GM18508 (cell line): ENCODE measurements at regions not wholly inside any gene's neighbourhood (a gene's known extent, or its start where the extent isn't known, plus 50 kb on each side); places are given as distances from the start of the nearest gene placed in this dataset.
"Not testable (repeated sequence)": the region's sequence is repeated elsewhere in the genome, so short reads cannot be mapped to it uniquely, and the experiment has no call there.

Source experiments
- ATAC-seq: cut with Tn5 transposase; IDR thresholded peaks from one replicate; pipeline ENCODE4 v1.9.1; 2021; ENCODE audit warnings: moderate number of reproducible peaks; ENCODE audit not compliant: insufficient read depth, unreplicated experiment

- no peak for ATAC-seq
These were observed 560.0 kb downstream of the INSC start for GRCh38 chr11:15674756-15675155.

DNA sequence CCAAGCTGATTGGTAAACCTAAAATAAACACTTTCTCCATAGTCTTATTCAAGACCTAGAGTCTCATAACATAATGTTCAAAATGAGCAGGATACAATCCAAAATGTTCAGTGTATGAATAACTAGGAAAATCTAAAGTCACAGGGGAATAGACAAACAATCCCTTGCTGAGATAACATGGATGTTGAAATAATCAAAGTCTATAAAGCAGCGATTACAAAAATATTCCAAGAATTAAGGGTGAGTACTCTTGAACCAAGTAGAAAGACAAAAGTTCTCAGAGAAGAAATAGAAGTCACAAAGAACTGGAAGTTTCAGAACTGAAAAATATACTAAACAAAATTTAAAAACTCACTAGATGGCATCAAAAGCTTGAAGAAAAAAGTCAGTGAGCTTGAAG lies 561.0 kb downstream of the INSC start:
- ATAC-seq = no peak

- ATAC-seq = no peak
These were observed 562.5 kb downstream of the INSC start for GRCh38 chr11:15677181-15677580.

DNA sequence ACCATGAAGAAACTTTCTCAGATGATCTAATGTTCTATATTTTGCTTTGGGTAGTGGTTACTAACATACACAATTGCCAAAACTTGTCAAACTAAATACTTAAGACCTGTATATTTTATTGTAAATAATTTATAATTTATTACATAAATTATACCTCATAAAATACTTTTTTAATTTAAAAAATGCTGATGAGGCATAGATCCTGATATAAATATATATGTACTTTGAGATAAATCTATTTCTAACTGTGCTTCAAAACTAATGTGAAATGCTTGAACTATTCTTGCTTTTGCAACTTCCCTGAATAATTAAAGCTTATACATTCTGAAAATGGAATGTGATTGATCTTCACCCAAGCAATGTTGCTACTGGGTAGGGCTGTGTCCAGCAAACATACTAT lies 568.8 kb downstream of the INSC start:
- ATAC-seq = no peak

DNA sequence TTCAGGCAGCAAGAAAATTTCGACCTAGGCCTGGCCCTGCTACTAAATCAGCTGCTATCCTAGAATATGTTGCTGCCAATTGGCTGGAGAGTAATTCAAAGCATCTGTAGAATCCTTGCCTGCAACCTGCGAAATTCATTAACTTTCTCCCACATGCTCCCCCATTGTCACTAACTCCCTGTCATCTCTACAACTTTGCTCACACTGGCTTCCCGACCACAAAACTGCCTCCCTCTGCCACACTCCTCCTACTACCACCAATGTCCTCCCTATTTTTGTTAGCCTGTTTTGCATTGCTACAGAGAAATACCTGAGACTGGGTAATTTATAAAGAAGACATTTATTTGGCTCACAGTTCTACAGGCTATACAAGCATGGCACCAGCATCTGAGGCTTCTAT lies 570.6 kb downstream of the INSC start:
- no peak for ATAC-seq

DNA sequence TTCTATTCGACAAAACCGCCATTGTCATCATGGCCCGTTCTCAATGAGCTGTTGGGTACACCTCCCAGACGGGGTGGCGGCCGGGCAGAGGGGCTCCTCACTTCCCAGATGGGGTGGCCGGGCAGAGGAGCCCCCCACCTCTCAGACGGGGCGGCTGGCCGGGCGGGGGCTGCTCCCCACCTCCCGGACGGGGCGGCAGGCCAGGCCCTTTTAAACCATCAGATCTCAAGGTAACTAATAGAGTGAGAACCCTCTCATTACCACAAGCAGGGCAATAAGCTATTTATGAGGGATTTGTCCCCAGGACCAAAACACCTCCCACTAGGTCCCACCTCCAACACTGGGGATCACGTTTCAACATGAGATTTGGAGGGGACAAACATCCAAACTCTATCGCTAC lies 571.5 kb downstream of the INSC start:
- not testable (repeated sequence) for ATAC-seq

- no peak for ATAC-seq
These were observed 572.6 kb downstream of the INSC start for GRCh38 chr11:15687342-15687741.

DNA sequence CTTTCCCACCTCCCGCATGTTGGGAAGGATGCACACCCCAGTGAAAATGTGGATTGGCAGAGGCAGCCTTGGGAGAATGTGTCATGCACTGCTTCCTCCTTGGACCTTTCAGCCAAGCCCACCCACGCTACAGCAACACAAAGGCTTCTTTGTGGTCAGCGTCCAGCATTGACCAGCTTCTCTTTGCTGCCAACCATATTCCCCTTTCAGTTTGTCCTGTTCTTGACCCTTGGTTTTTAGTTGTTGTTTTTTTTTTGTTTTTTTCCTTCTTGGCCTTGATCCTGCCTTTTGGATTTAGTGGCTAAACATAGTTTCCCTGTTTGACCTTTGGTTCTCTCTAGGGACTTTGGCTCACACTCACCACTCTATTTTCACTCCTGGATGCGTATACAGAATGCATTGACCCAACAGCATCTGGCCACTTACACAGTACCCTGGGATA lies 573.6 kb downstream of the INSC start:
- no peak for ATAC-seq

DNA sequence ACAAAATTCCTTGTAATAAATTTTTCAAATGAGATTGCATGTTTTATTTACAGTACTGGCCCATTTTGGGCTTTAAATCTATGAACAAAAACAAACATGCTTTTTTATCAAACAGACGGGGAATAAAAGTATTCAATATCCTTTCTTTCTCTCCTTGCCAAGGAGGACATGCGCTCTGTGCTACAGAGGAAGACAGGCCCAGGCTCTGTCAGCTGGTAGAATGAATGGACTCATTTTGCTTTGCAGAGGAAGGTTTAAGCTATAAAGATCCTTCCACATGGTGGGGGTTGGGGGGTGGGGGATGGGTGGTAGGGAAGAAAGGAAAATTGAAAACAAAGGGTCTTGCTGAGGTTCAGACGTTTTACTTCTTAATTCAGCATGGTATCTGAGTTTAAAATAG lies 575.6 kb downstream of the INSC start:
- no peak for ATAC-seq

DNA sequence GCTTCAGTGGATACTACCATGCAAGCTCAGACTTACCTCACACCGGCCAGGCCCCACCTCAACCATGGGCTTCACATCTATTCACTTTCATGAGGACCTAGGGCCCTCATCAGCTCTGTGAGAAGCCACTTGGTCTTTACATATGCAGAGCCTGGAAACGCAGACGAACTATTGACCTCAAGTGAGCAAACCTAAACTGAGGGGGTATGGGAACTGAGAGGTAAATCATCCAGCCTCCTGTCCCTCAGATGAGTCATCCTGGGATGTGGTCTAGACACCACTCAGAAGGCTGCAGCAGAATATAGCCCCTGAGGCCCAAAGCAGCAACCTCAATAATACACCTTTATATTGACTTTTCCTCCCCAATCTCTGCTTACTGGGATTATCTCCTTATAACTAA lies 578.0 kb downstream of the INSC start:
- ATAC-seq = peak; percentile 89

DNA sequence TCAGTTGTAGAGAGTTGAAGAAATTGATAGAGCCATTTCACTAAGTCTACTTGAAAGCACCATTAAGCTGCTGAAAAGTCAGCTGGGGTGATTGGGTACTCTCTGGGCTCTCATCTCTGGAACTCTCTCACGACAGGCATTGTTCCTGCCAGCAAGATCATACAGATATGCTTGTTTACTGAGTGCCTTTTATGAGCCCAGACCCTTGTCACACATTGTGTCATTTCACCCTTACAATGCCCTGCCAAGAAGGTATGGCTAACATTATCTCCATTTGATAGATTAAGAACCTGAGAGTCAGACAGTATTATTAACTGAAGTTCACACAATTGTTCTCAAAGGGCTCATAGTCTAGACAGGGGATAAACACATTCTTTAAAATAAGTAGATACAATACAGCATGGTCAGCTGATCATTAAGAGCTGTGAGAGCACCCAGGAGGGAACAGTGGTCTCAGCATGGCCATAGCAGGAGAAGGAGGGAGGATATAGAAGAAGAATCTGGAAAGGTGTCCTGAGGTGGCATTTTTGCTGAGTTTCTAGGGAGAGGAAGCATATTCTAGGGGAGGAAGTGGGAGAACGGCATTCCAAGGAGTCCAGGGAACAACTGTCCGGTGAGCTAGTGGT lies 580.5 kb downstream of the INSC start:
- no peak for ATAC-seq

- ATAC-seq = no peak
These were observed 581.3 kb downstream of the INSC start for GRCh38 chr11:15696069-15696468.

DNA sequence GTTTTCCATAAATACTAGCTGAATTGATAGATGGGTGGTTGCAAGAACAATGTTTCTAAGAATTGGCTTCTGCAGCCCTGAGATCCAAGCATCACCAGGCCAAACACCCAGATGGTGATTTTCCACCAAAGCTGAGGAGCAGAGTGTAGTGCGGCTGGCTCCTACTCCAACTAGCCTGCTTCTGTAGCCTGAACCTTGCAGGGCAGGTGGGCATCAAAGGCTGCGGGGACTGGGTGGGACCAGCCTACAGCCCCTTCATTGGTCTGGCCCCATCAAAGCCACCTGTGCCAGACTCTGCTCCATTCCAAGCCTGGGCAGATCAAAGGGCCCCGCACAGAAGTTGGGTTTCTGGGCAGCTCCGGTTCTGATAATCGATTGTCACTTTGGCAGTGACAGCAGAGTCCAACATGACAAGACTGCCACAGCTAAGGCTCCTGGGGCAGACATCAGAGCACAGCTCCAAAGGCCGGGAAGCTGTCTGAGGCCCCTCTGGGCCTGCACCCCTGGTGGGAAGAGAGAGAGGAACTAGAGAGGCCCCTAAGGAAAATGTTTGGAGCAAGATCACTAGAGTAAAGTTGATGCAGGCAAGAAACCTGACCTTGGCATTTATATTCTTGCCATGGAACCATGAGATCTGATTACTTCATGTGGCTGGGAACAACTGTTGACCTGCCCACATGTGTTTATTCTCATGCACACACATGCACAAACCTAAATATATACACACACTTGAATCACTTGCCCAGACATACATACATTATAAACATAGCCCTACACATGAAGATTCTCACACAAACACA lies 582.9 kb downstream of the INSC start:
- ATAC-seq = no peak

DNA sequence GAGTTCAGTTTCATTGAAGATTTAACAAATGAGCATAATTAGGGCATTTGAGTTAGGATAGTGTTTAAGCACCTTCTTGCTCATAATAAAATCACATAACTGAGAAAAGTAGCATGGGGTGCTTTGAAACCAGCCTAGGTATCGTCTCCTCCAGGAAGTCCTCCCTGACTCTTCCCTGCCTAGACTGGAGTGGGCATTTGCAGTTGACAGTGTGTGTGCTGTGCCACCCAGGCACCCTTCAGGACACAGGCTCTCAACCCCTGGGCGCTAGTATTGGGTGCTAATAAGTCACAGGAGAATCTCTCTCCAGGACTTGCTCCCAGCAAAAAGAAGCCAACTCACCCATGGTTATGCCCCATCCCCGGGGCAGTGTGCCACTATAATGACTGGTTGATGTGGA lies 584.1 kb downstream of the INSC start:
- ATAC-seq = no peak

DNA sequence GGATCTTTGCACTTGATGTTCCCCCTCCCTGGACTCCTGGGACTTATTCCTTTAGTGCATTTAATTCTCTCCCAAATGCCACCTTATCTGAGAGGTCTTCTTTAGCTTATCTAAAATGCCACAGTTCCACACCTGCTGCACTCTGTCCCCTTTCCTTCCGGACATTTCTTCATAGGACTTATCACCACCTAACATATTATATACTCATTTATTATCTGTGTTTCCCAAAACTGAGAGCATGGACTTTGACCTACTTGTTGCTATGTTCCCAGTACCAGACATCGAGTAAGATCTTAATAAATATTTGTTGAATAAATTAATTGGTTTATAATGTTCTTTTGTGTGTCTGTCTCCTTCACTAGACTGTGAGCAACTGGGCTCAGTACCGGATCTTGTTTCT lies 585.3 kb downstream of the INSC start:
- no peak for ATAC-seq

DNA sequence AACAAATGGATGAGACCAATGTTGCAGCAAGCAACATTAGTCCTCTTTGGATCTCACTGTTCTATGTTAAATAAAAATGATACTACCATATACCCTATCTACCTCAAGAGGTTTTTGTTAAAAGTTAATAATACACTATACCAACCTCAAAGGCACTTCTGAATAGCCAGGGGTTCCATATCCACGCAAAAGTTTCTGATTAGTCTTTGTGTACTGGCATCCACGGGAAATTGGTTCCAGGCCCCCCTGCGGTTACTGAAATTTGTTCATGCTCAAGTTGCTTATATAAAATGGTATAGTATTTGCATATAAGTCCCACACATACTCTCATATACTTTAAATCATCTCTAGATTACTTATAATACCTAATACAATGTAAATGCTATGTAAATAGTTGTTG lies 585.7 kb downstream of the INSC start:
- ATAC-seq = no peak

- no peak for ATAC-seq
These were observed 589.3 kb downstream of the INSC start for GRCh38 chr11:15704064-15704463.

- ATAC-seq = no peak
These were observed 589.8 kb downstream of the INSC start for GRCh38 chr11:15704556-15704955.

DNA sequence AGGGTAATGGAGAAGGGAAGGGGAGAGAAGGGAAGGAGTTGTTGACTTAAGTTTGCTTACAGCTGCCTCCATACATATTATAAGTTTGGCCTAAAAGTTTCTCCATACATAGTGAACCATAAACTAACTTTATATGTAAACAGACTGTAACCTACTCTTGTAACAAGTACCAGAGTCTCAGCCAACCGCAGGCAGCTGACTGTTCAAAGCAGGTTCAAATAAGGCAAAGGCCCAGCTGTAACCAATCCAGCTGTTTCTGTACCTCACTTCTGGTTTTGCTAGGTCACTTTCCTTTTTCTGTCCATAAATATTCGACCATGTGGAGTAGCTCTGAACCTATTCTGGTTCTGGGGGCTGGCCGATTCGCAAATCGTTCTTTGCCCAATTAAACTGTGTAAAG lies 591.2 kb downstream of the INSC start:
- no peak for ATAC-seq

DNA sequence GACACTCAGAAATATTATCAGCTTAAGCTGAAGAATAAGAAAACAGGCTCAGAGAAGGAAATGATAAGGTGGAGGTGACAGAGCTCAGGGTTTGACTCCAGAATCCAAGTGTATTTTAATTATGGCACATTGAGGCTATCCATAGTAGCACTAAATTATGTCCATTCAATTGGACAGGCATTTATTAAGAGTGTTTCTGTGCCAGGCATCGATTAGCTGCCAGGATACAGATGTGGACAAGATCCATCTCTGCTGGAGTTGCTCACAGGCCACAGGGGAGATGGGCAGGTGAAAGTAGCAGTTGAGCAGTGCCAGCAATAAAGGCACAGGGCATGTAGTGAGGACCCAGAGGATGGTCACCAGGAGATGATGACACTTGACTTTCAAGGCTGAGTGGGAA lies 592.5 kb downstream of the INSC start:
- ATAC-seq = no peak

DNA sequence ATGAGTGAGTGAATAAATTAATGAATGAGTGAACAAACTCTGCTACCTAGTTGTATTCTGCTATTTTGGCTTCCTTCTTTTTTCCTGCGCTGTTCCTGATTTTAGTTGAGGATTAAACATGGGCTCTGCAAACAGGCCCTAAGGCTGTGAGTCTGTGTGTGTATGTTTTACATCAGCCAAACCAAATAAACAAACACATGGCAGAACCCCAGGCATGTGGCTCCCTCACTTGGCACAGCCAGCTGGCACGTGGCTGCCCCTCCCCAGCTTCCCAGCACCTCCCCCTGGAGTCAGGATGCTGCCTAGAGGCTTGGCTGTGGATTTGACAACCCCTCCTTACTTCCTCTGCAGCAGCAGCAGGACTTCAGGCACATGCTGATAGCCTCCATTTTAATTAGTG lies 593.2 kb downstream of the INSC start:
- ATAC-seq = no peak
